Rectal smooth muscle tissue (tissue), 1 donor: ENCODE measurements at regions not wholly inside any gene's neighbourhood (a gene's known extent, or its start where the extent isn't known, plus 50 kb on each side); places are given as distances from the start of the nearest gene placed in this dataset.

ENCODE experiments used
- H3K27ac ChIP-seq: one replicate; pipeline ENCODE4 v1.7.0; 2013; ENCODE audit warnings: low read depth, low read length, inconsistent platforms
- H3K27me3 ChIP-seq: one replicate; pipeline ENCODE4 v1.7.0; 2013; ENCODE audit warnings: low read length; ENCODE audit not compliant: control insufficient read depth, insufficient read depth
- H3K36me3 ChIP-seq: one replicate; pipeline ENCODE4 v1.7.0; 2013; ENCODE audit warnings: low read length; ENCODE audit not compliant: control insufficient read depth, insufficient read depth
- H3K4me1 ChIP-seq: one replicate; pipeline ENCODE4 v1.7.0; 2013; ENCODE audit warnings: low read length; ENCODE audit not compliant: control insufficient read depth, insufficient read depth
- H3K4me3 ChIP-seq: one replicate; pipeline ENCODE4 v1.7.0; 2013; ENCODE audit warnings: low read length
- H3K9ac ChIP-seq: one replicate; pipeline ENCODE4 v1.7.0; 2013; ENCODE audit warnings: low read length

DNA sequence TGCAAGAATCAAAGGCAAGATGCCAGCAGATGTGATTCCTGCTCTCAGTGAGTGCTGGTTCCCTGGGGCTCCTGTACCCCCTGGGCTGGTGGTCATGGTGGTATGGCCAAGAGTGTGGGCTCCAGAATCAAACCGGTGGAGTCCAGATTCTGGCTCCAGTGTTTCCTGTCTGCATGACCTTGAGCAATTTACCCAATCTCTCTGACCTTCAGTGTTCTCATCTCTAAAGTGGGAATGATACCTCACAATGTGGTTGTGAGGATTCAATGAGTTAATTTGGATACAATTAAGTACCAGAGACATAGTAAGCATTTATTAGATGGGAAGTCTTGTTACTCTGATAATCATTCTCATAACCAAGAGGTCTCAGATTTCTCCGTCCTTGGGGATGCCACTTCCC lies 218.4 kb upstream of the JARID2 start:
- Histone ChIP-seq H3K9ac (no peak overlapping the region), H3K27ac (no peak overlapping the region), H3K36me3 (no peaks in the 10 kb centered on the region), H3K27me3 (no peaks in the 10 kb centered on the region), H3K4me3 (no peak overlapping the region), H3K4me1 (peaks cover 2% of the 10 kb centered on the region)

DNA sequence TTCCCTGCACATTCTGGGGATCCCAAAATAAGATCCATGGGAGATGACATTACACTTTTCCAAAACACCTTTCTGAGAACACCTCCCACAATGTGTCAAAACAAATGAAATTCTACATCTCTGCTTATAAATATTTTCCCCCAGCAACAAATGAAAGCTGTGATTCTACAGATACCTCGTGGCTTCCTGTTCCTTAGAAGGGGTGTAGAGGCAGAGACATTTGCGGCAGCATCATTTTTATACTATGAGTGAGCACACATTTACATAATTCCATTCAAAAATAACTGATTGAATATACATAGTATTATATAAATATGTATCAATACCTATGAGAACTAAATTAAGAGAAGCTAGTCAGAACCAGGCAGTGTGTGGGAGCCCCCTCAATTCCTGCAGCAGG lies 213.9 kb upstream of the JARID2 start:
- no peaks in the 10 kb centered on the region for H3K27me3 ChIP-seq
- H3K36me3 ChIP-seq: no peaks in the 10 kb centered on the region
- H3K9ac ChIP-seq: no peak overlapping the region
- H3K4me3 ChIP-seq: no peak overlapping the region
- H3K4me1 ChIP-seq: no peaks in the 10 kb centered on the region
- no peak overlapping the region for H3K27ac ChIP-seq

DNA sequence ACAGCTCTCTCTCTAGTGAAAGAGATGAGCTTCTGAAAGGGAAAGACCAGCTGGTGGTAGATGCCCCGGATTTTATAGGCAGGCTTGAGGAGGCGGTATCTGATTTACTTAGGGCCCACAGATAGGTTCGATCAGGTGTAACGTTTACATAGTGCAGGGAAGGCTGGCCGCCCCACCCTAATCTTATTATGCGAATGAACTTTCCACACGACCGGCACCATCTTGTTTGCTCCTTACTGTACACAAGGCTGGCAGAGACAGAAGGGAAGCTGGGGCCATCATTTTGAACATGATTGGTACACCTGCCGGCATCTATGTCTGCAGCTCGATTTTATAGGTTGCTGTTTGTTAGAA lies 212.0 kb upstream of the JARID2 start:
- no peaks in the 10 kb centered on the region for H3K27me3 ChIP-seq
- H3K9ac ChIP-seq: no peak overlapping the region
- no peaks in the 10 kb centered on the region for H3K4me1 ChIP-seq
- H3K4me3 ChIP-seq: no peak overlapping the region
- H3K27ac ChIP-seq: no peak overlapping the region
- no peaks in the 10 kb centered on the region for H3K36me3 ChIP-seq

DNA sequence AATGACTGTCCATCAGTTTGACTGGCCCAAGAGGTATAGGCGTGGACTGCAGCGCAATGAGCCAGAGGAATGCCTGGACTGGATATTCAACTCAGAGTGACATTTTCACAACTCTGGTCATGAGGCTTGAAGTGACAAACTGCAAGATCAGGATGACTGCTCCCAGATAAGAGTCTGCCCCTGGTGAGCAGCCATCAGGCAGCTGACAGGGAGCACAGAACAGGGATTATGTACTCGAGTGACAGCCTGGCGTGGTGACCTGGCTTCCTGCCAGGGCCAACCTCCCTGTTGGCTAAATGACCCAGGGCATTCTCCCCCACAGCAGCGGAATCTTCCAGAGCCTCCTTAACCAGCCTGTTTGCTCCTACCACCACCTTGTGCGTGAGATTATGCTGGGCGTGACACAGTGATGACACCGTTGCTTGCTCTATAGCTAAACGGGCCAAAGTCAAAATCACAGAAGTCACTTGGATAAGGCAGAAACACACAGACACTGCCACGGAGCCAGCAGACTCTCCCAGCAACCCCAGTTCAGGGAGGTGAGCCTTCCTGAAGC lies 209.1 kb upstream of the JARID2 start:
- no peak overlapping the region for H3K9ac ChIP-seq

DNA sequence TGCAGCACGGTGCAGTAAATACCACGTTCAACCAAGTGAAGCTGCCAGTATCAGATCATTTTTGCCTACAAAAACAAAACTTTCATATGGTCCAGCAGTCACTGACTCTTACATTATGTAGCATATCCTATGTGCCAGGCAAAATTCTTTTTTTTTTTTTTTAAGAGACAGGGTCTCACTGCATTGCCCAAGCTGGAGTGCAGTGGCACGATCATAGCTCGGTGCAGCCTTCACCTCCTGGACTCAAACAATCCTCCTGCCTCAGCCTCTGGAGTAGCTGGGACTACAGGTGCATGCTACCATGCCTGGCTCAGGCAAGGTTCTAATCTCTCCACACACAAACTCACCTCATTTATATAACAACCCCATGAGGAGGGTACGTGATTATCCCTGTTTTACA lies 208.6 kb upstream of the JARID2 start:
- H3K27me3 ChIP-seq: no peaks in the 10 kb centered on the region
- no peak overlapping the region for H3K9ac ChIP-seq
- H3K4me1 ChIP-seq: no peaks in the 10 kb centered on the region
- no peaks in the 10 kb centered on the region for H3K36me3 ChIP-seq
- no peak overlapping the region for H3K4me3 ChIP-seq
- H3K27ac ChIP-seq: no peak overlapping the region

More for the DNA sequence above, 209.1 kb upstream of the JARID2 start:
- H3K36me3 ChIP-seq: no peaks in the 10 kb centered on the region
- no peak overlapping the region for H3K27ac ChIP-seq
- no peak overlapping the region for H3K4me3 ChIP-seq
- H3K27me3 ChIP-seq: no peaks in the 10 kb centered on the region
- no peaks in the 10 kb centered on the region for H3K4me1 ChIP-seq

DNA sequence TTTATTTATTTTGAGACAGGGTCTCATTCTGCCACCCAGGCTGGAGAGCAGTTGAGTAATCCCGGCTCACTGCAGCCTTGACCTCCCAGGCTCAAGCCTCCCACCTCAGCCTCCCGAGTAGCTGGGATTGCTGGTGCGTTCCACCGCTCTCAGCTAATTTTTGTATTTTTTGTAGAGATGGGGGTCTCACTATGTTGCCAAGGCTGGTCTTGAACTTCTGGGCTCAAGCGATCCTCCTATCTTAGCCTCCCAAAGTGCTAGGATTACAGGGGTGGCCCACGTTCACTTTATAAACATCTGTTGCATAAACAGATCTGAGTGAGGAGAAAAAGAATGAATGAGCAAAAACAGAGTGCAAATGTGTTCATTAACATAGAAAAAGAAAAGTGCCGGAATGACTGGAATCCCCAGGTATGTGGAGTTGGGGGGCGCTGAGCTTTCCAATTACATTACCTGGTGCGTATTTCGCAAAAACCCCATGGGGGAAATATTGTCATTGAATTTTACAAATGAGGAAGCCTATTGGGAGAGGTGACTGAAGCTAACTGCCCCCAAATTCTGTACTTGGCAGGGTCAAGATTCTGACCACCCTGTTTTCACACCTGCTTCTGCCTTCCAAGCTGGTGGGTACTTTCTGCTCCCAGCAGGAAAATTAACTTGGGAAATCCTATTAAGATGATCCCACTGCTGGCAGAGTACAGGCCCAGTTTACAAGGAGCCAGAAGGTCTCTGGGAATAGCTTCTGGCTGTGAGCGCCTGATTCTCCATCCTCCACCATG lies 207.7 kb upstream of the JARID2 start:
- no peak overlapping the region for H3K4me3 ChIP-seq
- no peak overlapping the region for H3K9ac ChIP-seq
- no peaks in the 10 kb centered on the region for H3K4me1 ChIP-seq
- no peaks in the 10 kb centered on the region for H3K36me3 ChIP-seq
- H3K27ac ChIP-seq: no peak overlapping the region
- H3K27me3 ChIP-seq: no peaks in the 10 kb centered on the region

DNA sequence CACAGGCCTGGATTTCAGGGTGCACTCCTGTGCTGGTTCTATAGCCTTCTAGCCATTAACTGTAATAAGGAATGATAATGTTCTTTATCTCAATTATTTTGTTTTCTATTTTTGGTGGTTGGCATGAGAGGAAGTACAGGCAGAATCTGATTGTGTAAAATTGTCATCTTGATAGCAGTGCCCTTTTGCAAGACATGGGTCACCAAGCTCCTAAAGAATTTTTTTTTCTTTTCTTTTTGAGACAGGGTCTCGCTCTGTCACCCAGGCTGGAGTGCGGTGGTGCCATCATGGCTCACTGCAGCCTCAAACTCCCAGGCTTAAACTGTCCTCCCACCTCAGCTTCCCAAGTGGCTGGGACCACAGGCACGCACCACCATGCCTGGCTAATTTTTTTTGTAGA lies 206.7 kb upstream of the JARID2 start:
- Histone ChIP-seq H3K27me3 (no peaks in the 10 kb centered on the region), H3K4me3 (no peak overlapping the region), H3K27ac (no peak overlapping the region), H3K36me3 (no peaks in the 10 kb centered on the region), H3K9ac (no peak overlapping the region), H3K4me1 (no peaks in the 10 kb centered on the region)

DNA sequence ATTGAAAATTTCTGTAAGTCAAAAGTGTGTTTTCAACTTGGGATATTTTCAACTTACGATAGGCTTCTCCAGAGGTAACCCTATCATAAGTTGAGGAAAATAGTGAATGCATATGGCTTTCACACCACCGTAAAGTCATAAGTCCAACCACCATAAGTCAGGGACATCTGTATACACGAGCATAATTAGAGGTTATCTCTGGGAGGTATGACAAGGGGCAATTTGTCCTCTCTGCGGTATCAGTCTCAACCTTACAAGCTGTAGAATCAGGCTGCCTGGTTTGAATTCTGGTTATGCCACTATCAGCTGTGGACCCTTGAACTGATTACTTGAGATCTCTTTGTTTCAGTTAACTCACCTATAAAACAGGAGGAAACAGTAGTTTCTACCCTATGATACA lies 202.9 kb upstream of the JARID2 start:
- Histone ChIP-seq H3K4me3 (no peak overlapping the region), H3K36me3 (no peaks in the 10 kb centered on the region), H3K4me1 (no peaks in the 10 kb centered on the region), H3K27me3 (no peaks in the 10 kb centered on the region), H3K9ac (no peak overlapping the region), H3K27ac (no peak overlapping the region)

DNA sequence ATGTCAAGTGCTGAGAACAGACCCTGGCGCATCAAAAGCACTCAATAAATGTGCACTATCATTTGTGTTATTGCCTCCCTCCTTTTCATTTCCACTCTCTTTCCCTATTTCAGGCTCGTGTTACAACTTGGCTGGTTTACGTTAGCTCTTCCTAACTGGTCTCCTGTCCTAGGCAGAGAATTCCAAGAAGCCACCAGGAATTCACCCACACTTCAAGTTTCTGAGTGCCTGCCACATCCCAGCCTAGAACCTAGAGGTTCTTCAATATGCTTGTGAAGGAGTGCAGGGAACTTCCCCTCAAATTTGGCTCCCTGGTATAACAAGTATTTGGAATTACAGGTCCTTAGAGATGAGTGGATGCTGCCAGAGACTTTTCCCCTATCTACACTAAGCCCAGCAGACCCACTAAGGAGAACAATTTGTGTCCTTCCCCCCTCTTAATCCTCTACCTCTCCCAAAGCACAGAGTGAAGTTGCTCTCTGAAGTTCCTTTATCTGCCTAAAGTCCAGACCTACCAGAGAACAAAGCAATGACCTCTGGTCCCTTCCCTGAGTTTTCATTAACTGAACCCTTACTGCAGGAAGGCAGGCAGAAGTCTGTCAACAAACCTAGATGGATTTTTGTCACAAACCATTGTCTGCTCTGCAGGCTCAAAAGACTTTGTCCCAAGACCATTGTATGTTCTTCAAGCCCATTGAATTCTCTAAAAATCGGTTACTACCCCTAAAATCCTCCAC lies 201.6 kb upstream of the JARID2 start:
- Histone ChIP-seq H3K4me1 (no peaks in the 10 kb centered on the region), H3K27ac (no peak overlapping the region), H3K4me3 (no peak overlapping the region), H3K27me3 (no peaks in the 10 kb centered on the region), H3K9ac (no peak overlapping the region), H3K36me3 (no peaks in the 10 kb centered on the region)

DNA sequence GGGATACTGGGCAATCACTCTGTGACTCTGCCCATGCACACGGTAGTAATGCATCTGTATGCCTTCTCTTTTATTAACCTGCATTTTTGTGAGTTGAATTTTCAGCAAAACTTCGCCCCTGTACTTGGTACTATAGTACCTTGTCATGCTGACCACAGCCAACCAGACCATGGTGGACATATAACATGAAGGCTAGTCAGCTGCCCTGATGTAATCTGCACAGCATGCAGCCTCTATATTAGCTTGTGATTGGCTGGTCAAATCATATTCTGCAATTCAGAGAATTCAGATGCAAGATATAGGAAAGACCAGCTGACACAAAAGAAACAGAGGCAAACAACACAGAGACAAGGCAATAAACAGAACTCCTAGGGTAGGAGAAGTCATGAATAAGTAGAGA lies 200.9 kb upstream of the JARID2 start:
- Histone ChIP-seq H3K4me1 (no peaks in the 10 kb centered on the region), H3K27me3 (no peaks in the 10 kb centered on the region), H3K4me3 (no peak overlapping the region), H3K36me3 (no peaks in the 10 kb centered on the region), H3K27ac (no peak overlapping the region), H3K9ac (no peak overlapping the region)

DNA sequence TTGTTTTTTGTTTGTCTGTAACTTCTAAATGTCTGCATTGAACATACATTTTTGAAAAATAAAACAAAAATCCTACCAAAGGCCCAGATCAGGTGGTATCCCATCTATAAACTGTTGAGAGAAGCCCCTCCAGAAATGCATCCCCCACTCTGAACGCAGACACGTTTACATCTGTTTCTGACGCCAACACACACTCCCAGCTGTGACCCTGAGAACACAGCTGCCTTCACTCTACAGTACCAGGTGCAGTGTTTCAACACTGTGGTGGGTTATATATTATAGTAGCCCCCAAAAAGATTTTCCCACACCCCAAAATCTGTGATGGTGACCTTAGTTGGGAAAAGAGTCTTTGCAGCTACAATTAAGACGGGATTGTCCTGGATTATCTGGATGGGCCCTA lies 199.1 kb upstream of the JARID2 start:
- H3K4me3 ChIP-seq: no peak overlapping the region
- H3K4me1 ChIP-seq: no peaks in the 10 kb centered on the region
- H3K9ac ChIP-seq: no peak overlapping the region
- no peaks in the 10 kb centered on the region for H3K36me3 ChIP-seq
- H3K27me3 ChIP-seq: no peaks in the 10 kb centered on the region
- no peak overlapping the region for H3K27ac ChIP-seq

DNA sequence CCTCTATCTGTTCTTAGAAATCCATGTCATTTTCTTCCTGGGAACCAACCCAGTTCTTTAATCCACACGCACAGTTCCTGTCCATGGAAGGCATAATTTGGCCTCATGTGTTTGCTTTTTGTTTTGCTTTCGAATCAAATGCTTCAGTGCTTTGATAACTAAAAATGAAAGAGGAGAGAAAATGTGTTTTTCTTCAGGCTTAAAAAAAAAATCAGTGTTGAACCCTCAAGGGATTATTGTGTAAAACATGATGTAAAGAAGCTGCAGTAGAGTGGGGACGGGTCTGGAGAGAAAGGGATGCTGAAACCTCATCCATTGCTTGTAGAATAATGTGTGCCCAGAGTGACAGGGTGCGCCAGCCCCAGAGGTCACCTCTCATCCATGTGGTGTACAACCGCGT lies 197.5 kb upstream of the JARID2 start:
- Histone ChIP-seq H3K4me1 (no peaks in the 10 kb centered on the region), H3K9ac (no peak overlapping the region), H3K4me3 (no peak overlapping the region), H3K36me3 (no peaks in the 10 kb centered on the region), H3K27ac (no peak overlapping the region), H3K27me3 (no peaks in the 10 kb centered on the region)
